PC-9 (cell line): ENCODE measurements at regions not wholly inside any gene's neighbourhood (a gene's known extent, or its start where the extent isn't known, plus 50 kb on each side); places are given as distances from the start of the nearest gene placed in this dataset.

Source experiments
- BruUV-seq: library from RNA; stranded (reverse); fragments of 400-500 nt; replicated peaks from 2 replicates; lab custom pipeline; 2021; lab: Mats Ljungman, UMichigan
- CTCF ChIA-PET: fragments of 300-600 bp; sonication (Branson Sonifier 250); formaldehyde crosslinking; loops from one replicate; lab custom pipeline; 2022; ENCODE audit warnings: antibody characterized with exemption; lab: Charles Lee
- POLR2A ChIA-PET: fragments of 300-600 bp; sonication (Branson Sonifier 250); formaldehyde crosslinking; loops from one replicate; lab custom pipeline; 2022; ENCODE audit warnings: antibody characterized with exemption; ENCODE audit not compliant: unreplicated experiment; lab: Charles Lee
- DNase-seq, 2 experiments: peaks; one replicate each; pipeline versions ENCODE4 v3.0.0 to v3.0.0-alpha.2; 2015 to 2022; ENCODE audit warnings: mixed read lengths in 1 of 2
- H2AFZ ChIP-seq: fragments of 200-600 bp; sonication (generic); 2 replicates; pipeline ENCODE4 v1.8.1; 2017; ENCODE audit warnings: antibody characterized with exemption
- H3F3A ChIP-seq: fragments of 200-600 bp; sonication (generic); 2 replicates; pipeline ENCODE4 v1.8.1; 2017; ENCODE audit warnings: antibody characterized with exemption, mild to moderate bottlenecking, low read depth; ENCODE audit not compliant: insufficient read depth
- H3K27ac ChIP-seq: fragments of 200-600 bp; sonication (generic); 2 replicates; pipeline ENCODE4 v1.6.1; 2016; ENCODE audit warnings: mixed run types
- H3K27me3 ChIP-seq: fragments of 200-600 bp; sonication (generic); 2 replicates; pipeline ENCODE4 v1.6.1; 2016; ENCODE audit warnings: low read depth, mixed run types; ENCODE audit not compliant: insufficient read depth
- H3K36me3 ChIP-seq: fragments of 200-600 bp; sonication (generic); 2 replicates; pipeline ENCODE4 v1.6.1; 2016; ENCODE audit warnings: low read depth, mixed run types
- H3K4me1 ChIP-seq: fragments of 200-600 bp; sonication (generic); replicated peaks from 2 replicates; pipeline ENCODE4 v1.6.1; 2016; ENCODE audit warnings: mixed run types; ENCODE audit not compliant: insufficient read depth
- H3K4me2 ChIP-seq: fragments of 200-600 bp; sonication (generic); 2 replicates; pipeline ENCODE4 v1.6.1; 2017; ENCODE audit warnings: mixed run types
- H3K4me3 ChIP-seq: fragments of 200-600 bp; sonication (generic); 2 replicates; pipeline ENCODE4 v1.6.1; 2016; ENCODE audit warnings: mixed run types
- H3K79me2 ChIP-seq: fragments of 200-600 bp; sonication (generic); 2 replicates; pipeline ENCODE4 v1.6.1; 2017; ENCODE audit warnings: low read depth, mixed run types
- H3K9me2 ChIP-seq: fragments of 200-600 bp; sonication (generic); 2 replicates; pipeline ENCODE4 v1.8.1; 2017; ENCODE audit warnings: mild to moderate bottlenecking; ENCODE audit not compliant: insufficient read depth
- H3K9me3 ChIP-seq: fragments of 200-600 bp; sonication (generic); 2 replicates; pipeline ENCODE4 v1.8.1; 2016; ENCODE audit warnings: low read depth; ENCODE audit not compliant: insufficient read depth
- H4K20me1 ChIP-seq: fragments of 200-600 bp; sonication (generic); 2 replicates; pipeline ENCODE4 v1.8.1; 2017; ENCODE audit not compliant: insufficient read depth
- CTCF ChIP-seq: fragments of 200-600 bp; sonication (generic); conservative IDR thresholded peaks from 2 replicates; pipeline ENCODE4 v1.6.1; 2017; ENCODE audit warnings: mixed run types, antibody characterized with exemption, mild to moderate bottlenecking, moderate library complexity
- EZH2 ChIP-seq: fragments of 200-600 bp; sonication (generic); IDR thresholded peaks from 2 replicates; pipeline ENCODE4 v1.8.0; 2017; ENCODE audit warnings: antibody characterized with exemption, low read depth
- intact Hi-C: fragments of 100-400 bp; cut with micrococcal nuclease; formaldehyde crosslinking; loops from one replicate; pipeline ENCODE4 v1.10.0; 2022; ENCODE audit not compliant: unreplicated experiment

GRCh38 chr10:88103576-88103975, 240.2 kb downstream of the PTEN start:
- intact Hi-C loops = no loop called here
- no TSS peak for BruUV-seq

GRCh38 chr10:88104223-88104622, 240.8 kb downstream of the PTEN start:
- CTCF ChIA-PET = no interaction called here
- POLR2A ChIA-PET = no interaction called here
- Histone ChIP-seq H4K20me1 (no peaks in the 10 kb centered on the region), H3F3A (no peaks in the 10 kb centered on the region), H3K27me3 (no peaks in the 10 kb centered on the region), H3K36me3 (no peaks in the 10 kb centered on the region), H3K4me2 (no peak overlapping the region), H3K9me3 (no peaks in the 10 kb centered on the region), H3K27ac (no peak overlapping the region), H3K4me3 (no peak overlapping the region), H3K9me2 (no peaks in the 10 kb centered on the region), H3K79me2 (no peaks in the 10 kb centered on the region), H2AFZ (no peak overlapping the region), H3K4me1 (no peaks in the 10 kb centered on the region)
- no peak for DNase-seq
- no TSS peak for BruUV-seq
- TF ChIP-seq EZH2 (no peak), CTCF (no peak)
- intact Hi-C loops = no loop called here

More at GRCh38 chr10:88103576-88103975, 240.2 kb downstream of the PTEN start:
- Histone ChIP-seq H3K4me2 (no peak overlapping the region), H4K20me1 (no peaks in the 10 kb centered on the region), H3F3A (no peaks in the 10 kb centered on the region), H3K4me1 (no peaks in the 10 kb centered on the region), H3K27me3 (no peaks in the 10 kb centered on the region), H3K36me3 (no peaks in the 10 kb centered on the region), H3K79me2 (no peaks in the 10 kb centered on the region), H3K27ac (no peak overlapping the region), H3K9me3 (no peaks in the 10 kb centered on the region), H3K4me3 (no peak overlapping the region), H3K9me2 (no peaks in the 10 kb centered on the region), H2AFZ (no peak overlapping the region)
- no peak for TF ChIP-seq EZH2
- TF ChIP-seq CTCF = no peak
- no peak for DNase-seq
- POLR2A ChIA-PET = no interaction called here
- CTCF ChIA-PET = no interaction called here

- no peaks in the 10 kb centered on the region for H3K9me2 ChIP-seq
- 0 out of 2 replicates have a peak, but pooled peaks cover 5% of the 10 kb centered on the region for H3F3A ChIP-seq
- no peak overlapping the region for H3K4me2 ChIP-seq
- no peaks in the 10 kb centered on the region for H3K27me3 ChIP-seq
- H3K4me3 ChIP-seq = no peak overlapping the region
- no peaks in the 10 kb centered on the region for H3K36me3 ChIP-seq
- DNase-seq = no peak
- no TSS peak for BruUV-seq
- no peaks in the 10 kb centered on the region for H3K9me3 ChIP-seq
- no peak overlapping the region for H3K27ac ChIP-seq
- ChIA-PET POLR2A (no interaction called here), CTCF (no interaction called here)
- no peaks in the 10 kb centered on the region for H4K20me1 ChIP-seq
- H3K79me2 ChIP-seq = no peaks in the 10 kb centered on the region
- TF ChIP-seq EZH2 (no peak), CTCF (no peak)
- H3K4me1 ChIP-seq = peaks cover 12% of the 10 kb centered on the region
- H2AFZ ChIP-seq = no peak overlapping the region
- intact Hi-C loops = no loop called here
Observed at GRCh38 chr10:88106366-88106765, 242.9 kb downstream of the PTEN start.
